ENCODE measurements at regions not wholly inside any gene's neighbourhood (a gene's known extent, or its start where the extent isn't known, plus 50 kb on each side); places are given as distances from the start of the nearest gene placed in this dataset.

DNA sequence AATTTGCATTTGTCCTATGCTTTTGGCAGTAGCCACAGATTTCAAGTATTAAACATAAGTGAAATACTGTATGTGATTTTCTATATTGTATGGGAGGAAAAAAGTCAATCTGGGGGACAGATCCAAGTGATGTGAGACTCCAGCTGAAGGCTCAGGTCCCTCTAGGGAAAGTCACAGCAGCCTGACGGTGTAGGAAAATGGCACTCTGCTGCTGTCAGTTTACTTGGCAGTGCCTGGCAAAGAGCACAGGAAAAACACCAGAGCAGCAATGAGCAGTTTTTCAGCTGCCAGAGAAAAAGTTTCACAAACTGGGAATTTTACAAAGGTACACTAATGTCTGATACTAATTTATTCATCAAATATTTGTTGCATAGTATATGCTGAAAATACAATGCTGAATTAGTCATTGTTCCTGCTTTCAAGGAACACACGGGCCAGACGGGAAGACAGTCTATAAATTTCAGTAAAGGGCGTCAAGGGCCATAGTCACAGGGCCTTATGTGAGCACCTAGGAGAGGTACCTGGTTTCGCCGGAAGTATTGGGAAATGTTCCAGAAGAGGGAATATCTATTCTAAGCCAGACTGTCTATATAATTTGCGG, 66.2 kb upstream of the SLC38A2 start:
- Histone ChIP-seq H3K27ac (no peak overlapping the region), H3K27me3 (replicated peaks; ENCODE audit: insufficient read depth) (no peaks in the 10 kb centered on the region), H3K4me1 (replicated peaks) (no peaks in the 10 kb centered on the region), H3K4me3 (no peak overlapping the region), H3K9me3 (no peaks in the 10 kb centered on the region), H3K36me3 (no peaks in the 10 kb centered on the region)
- WGBS = 86% methylated on average over 7 of the region's 7 CpGs
- intact Hi-C loops (cut with DNase I) = no loop called here
- DNase-seq (ENCODE audit: low spot score) = no peak
- TF ChIP-seq, protein P1, sequence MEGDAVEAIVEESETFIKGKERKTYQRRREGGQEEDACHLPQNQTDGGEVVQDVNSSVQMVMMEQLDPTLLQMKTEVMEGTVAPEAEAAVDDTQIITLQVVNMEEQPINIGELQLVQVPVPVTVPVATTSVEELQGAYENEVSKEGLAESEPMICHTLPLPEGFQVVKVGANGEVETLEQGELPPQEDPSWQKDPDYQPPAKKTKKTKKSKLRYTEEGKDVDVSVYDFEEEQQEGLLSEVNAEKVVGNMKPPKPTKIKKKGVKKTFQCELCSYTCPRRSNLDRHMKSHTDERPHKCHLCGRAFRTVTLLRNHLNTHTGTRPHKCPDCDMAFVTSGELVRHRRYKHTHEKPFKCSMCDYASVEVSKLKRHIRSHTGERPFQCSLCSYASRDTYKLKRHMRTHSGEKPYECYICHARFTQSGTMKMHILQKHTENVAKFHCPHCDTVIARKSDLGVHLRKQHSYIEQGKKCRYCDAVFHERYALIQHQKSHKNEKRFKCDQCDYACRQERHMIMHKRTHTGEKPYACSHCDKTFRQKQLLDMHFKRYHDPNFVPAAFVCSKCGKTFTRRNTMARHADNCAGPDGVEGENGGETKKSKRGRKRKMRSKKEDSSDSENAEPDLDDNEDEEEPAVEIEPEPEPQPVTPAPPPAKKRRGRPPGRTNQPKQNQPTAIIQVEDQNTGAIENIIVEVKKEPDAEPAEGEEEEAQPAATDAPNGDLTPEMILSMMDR (IDR thresholded peaks at IDR 0.05) = no peak
- TF ChIP-seq POLR2A (IDR thresholded peaks at IDR 0.05) = no peak
- no peak for TF ChIP-seq POLR2AphosphoS5 (IDR thresholded peaks at IDR 0.05)

DNA sequence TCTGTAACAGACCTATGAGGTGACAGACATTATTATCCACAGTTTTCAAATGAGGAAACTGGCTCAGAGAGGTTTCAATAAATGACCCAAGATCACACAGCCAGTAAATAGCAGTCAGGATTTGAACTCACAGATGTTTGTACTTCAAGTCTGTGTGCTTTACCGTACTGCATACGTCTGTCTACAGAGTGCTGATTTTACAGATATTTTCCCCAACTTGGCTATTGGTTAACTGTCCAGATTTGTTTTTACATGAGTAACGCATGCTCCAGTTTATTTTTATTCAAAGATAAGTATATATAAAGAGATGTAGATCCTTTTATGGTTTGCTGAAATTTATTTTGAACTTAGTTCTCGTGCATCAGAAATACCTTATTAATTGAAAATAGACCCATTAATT, 65.7 kb upstream of the SLC38A2 start:
- WGBS = 88% methylated on average over 4 of the region's 4 CpGs

DNA sequence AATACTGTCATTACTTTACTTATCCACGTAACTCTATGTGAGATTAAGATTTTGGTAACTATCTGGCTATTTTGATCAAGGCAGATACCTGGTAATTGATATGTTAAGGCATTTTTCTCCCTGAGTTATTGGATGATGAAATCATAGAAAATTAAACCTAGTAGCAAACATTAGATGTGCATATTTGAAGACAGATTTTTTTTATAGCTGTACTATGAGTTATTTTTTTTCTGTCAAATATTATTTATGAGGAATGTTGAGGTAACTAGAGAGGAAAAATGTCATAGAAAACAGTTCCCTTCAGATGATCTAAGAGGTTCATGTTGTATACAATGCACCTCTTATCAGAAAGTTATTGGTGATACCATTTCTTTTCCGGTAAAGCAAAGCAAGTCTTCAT, 64.9 kb upstream of the SLC38A2 start:
- 92% methylated on average over 2 of the region's 2 CpGs for WGBS
- Histone ChIP-seq H3K27ac (no peak overlapping the region), H3K36me3 (no peaks in the 10 kb centered on the region), H3K4me1 (replicated peaks) (no peaks in the 10 kb centered on the region), H3K4me3 (no peak overlapping the region), H3K9me3 (no peaks in the 10 kb centered on the region), H3K27me3 (replicated peaks; ENCODE audit: insufficient read depth) (no peaks in the 10 kb centered on the region)
- TF ChIP-seq POLR2A (IDR thresholded peaks at IDR 0.05) (no peak), POLR2AphosphoS5 (IDR thresholded peaks at IDR 0.05) (no peak)
- TF ChIP-seq, protein P1 (IDR thresholded peaks at IDR 0.05) = no peak
- DNase-seq (ENCODE audit: low spot score) = no peak
- intact Hi-C loops (cut with DNase I) = no loop called here

More for the DNA sequence above, 65.7 kb upstream of the SLC38A2 start:
- no peaks in the 10 kb centered on the region for H3K36me3 ChIP-seq
- no peaks in the 10 kb centered on the region for H3K9me3 ChIP-seq
- TF ChIP-seq POLR2AphosphoS5 (IDR thresholded peaks at IDR 0.05) (no peak), POLR2A (IDR thresholded peaks at IDR 0.05) (no peak)
- TF ChIP-seq, protein P1 (IDR thresholded peaks at IDR 0.05) = no peak
- H3K27ac ChIP-seq = no peak overlapping the region
- H3K27me3 ChIP-seq (replicated peaks; ENCODE audit: insufficient read depth) = no peaks in the 10 kb centered on the region
- intact Hi-C loops (cut with DNase I) = no loop called here
- H3K4me1 ChIP-seq (replicated peaks) = no peaks in the 10 kb centered on the region
- H3K4me3 ChIP-seq = no peak overlapping the region
- no peak for DNase-seq (ENCODE audit: low spot score)

DNA sequence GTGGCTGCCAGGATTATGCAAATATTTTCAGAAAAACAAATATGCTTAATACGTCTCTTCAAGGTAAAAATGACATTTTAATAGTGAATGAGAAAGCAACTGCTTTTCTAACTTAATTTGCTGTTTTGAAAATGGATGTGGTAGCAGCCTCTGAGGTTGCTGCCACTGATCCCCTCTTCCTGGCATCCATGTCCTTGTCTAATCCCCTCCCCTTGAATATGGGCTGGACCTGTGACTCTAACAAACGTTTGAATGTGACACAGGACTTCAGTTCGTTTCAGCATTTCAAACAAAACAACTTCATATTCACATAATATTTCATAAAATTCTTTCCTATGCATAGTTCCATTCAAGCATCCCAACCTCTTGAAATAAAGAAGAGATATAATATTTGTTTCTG, 64.2 kb upstream of the SLC38A2 start:
- Histone ChIP-seq H3K4me1 (replicated peaks) (no peaks in the 10 kb centered on the region), H3K27ac (no peak overlapping the region), H3K9me3 (no peaks in the 10 kb centered on the region), H3K36me3 (no peaks in the 10 kb centered on the region), H3K27me3 (replicated peaks; ENCODE audit: insufficient read depth) (no peaks in the 10 kb centered on the region), H3K4me3 (no peak overlapping the region)
- no peak for DNase-seq (ENCODE audit: low spot score)
- 61% methylated on average over 3 of the region's 3 CpGs for WGBS
- intact Hi-C loops (cut with DNase I) = no loop called here
- TF ChIP-seq, protein P1 (IDR thresholded peaks at IDR 0.05) = no peak
- TF ChIP-seq POLR2A (IDR thresholded peaks at IDR 0.05) (no peak), POLR2AphosphoS5 (IDR thresholded peaks at IDR 0.05) (no peak)

DNA sequence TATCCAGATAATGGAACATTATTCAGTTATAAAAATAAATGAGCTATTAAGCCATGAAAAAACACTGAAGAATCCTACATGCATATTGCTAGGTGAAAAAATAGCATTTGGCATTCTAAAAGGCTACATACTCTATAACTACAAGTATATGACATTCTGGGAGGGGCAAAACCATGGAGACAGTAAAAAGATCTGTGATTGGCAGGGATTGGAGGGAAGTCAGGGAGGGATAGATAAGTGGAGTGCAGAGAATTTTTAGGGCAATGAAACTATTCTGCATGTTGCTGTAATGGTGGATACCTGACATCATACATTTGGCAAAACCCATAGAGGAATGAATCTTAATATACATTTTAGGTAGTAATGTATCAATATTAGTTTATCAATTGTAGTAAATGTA, 63.1 kb upstream of the SLC38A2 start:
- no peak for DNase-seq (ENCODE audit: low spot score)
- H3K9me3 ChIP-seq = no peaks in the 10 kb centered on the region
- no peaks in the 10 kb centered on the region for H3K4me1 ChIP-seq (replicated peaks)
- no peaks in the 10 kb centered on the region for H3K36me3 ChIP-seq
- no peak overlapping the region for H3K27ac ChIP-seq
- no peak overlapping the region for H3K4me3 ChIP-seq
- intact Hi-C loops (cut with DNase I) = no loop called here
- H3K27me3 ChIP-seq (replicated peaks; ENCODE audit: insufficient read depth) = no peaks in the 10 kb centered on the region
- TF ChIP-seq POLR2A (IDR thresholded peaks at IDR 0.05) = no peak
- TF ChIP-seq, protein P1 (IDR thresholded peaks at IDR 0.05) = no peak
- TF ChIP-seq POLR2AphosphoS5 (IDR thresholded peaks at IDR 0.05) = no peak
